ENCODE measurements at regions not wholly inside any gene's neighbourhood (a gene's known extent, or its start where the extent isn't known, plus 50 kb on each side); places are given as distances from the start of the nearest gene placed in this dataset.

GRCh38 chr2:51760441-51760840 is 728.5 kb upstream of the NRXN1 start:
- H3K9me3 Mint-ChIP-seq = no peaks in the 10 kb centered on the region
- H3K27ac Mint-ChIP-seq = no peak overlapping the region
- intact Hi-C loops (cut with micrococcal nuclease) = no loop called here
- no peak overlapping the region for H3K4me3 Mint-ChIP-seq
- no peaks in the 10 kb centered on the region for H3K4me1 Mint-ChIP-seq (ENCODE audit: low read depth)
- H3K27me3 Mint-ChIP-seq = no peaks in the 10 kb centered on the region
- no peaks in the 10 kb centered on the region for H3K36me3 Mint-ChIP-seq (ENCODE audit: low read depth)

GRCh38 chr2:51758081-51758480 is 726.1 kb upstream of the NRXN1 start:
- Mint-ChIP-seq H3K4me1 (ENCODE audit: low read depth) (no peaks in the 10 kb centered on the region), H3K27me3 (no peaks in the 10 kb centered on the region), H3K4me3 (no peak overlapping the region), H3K27ac (no peak overlapping the region), H3K36me3 (ENCODE audit: low read depth) (no peaks in the 10 kb centered on the region), H3K9me3 (peaks cover 8% of the 10 kb centered on the region)
- intact Hi-C loops (cut with micrococcal nuclease) = no loop called here

GRCh38 chr2:51734115-51734514 is 702.2 kb upstream of the NRXN1 start:
- no peaks in the 10 kb centered on the region for H3K4me1 Mint-ChIP-seq (ENCODE audit: low read depth)
- H3K27ac Mint-ChIP-seq = no peak overlapping the region
- no peaks in the 10 kb centered on the region for H3K36me3 Mint-ChIP-seq (ENCODE audit: low read depth)
- H3K27me3 Mint-ChIP-seq = no peaks in the 10 kb centered on the region
- no peak overlapping the region for H3K4me3 Mint-ChIP-seq
- H3K9me3 Mint-ChIP-seq = peaks cover 16% of the 10 kb centered on the region
- intact Hi-C loops (cut with micrococcal nuclease) = no loop called here

GRCh38 chr2:51723691-51724090 is 691.8 kb upstream of the NRXN1 start:
- no peak overlapping the region for H3K4me3 Mint-ChIP-seq
- no peaks in the 10 kb centered on the region for H3K27me3 Mint-ChIP-seq
- no peaks in the 10 kb centered on the region for H3K9me3 Mint-ChIP-seq
- H3K36me3 Mint-ChIP-seq (ENCODE audit: low read depth) = no peaks in the 10 kb centered on the region
- H3K27ac Mint-ChIP-seq = no peak overlapping the region
- H3K4me1 Mint-ChIP-seq (ENCODE audit: low read depth) = no peaks in the 10 kb centered on the region
- intact Hi-C loops (cut with micrococcal nuclease) = no loop called here

- Mint-ChIP-seq H3K27me3 (no peaks in the 10 kb centered on the region), H3K4me1 (ENCODE audit: low read depth) (no peaks in the 10 kb centered on the region), H3K4me3 (no peak overlapping the region), H3K36me3 (ENCODE audit: low read depth) (no peaks in the 10 kb centered on the region), H3K9me3 (no peaks in the 10 kb centered on the region), H3K27ac (no peak overlapping the region)
- intact Hi-C loops (cut with micrococcal nuclease) = no loop called here
Measured at GRCh38 chr2:51722311-51722710, 690.4 kb upstream of the NRXN1 start.

- H3K9me3 Mint-ChIP-seq = no peaks in the 10 kb centered on the region
- H3K27me3 Mint-ChIP-seq = no peaks in the 10 kb centered on the region
- H3K36me3 Mint-ChIP-seq (ENCODE audit: low read depth) = no peaks in the 10 kb centered on the region
- no peak overlapping the region for H3K4me3 Mint-ChIP-seq
- H3K4me1 Mint-ChIP-seq (ENCODE audit: low read depth) = no peaks in the 10 kb centered on the region
- intact Hi-C loops (cut with micrococcal nuclease) = no loop called here
- no peak overlapping the region for H3K27ac Mint-ChIP-seq
Measured at GRCh38 chr2:51720826-51721225, 688.9 kb upstream of the NRXN1 start.

GRCh38 chr2:51718881-51719280 is 686.9 kb upstream of the NRXN1 start:
- H3K27me3 Mint-ChIP-seq = no peaks in the 10 kb centered on the region
- no peaks in the 10 kb centered on the region for H3K36me3 Mint-ChIP-seq (ENCODE audit: low read depth)
- H3K9me3 Mint-ChIP-seq = peaks cover 6% of the 10 kb centered on the region
- H3K27ac Mint-ChIP-seq = no peak overlapping the region
- intact Hi-C loops (cut with micrococcal nuclease) = no loop called here
- no peak overlapping the region for H3K4me3 Mint-ChIP-seq
- no peaks in the 10 kb centered on the region for H3K4me1 Mint-ChIP-seq (ENCODE audit: low read depth)

- Mint-ChIP-seq H3K27ac (no peak overlapping the region), H3K36me3 (ENCODE audit: low read depth) (no peaks in the 10 kb centered on the region), H3K9me3 (peaks cover 6% of the 10 kb centered on the region), H3K27me3 (no peaks in the 10 kb centered on the region), H3K4me3 (no peak overlapping the region), H3K4me1 (ENCODE audit: low read depth) (no peaks in the 10 kb centered on the region)
- intact Hi-C loops (cut with micrococcal nuclease) = no loop called here
Measured at GRCh38 chr2:51717312-51717711, 685.4 kb upstream of the NRXN1 start.

- no peak overlapping the region for H3K27ac Mint-ChIP-seq
- H3K4me1 Mint-ChIP-seq (ENCODE audit: low read depth) = no peaks in the 10 kb centered on the region
- H3K4me3 Mint-ChIP-seq = no peak overlapping the region
- intact Hi-C loops (cut with micrococcal nuclease) = no loop called here
- H3K9me3 Mint-ChIP-seq = peaks cover 6% of the 10 kb centered on the region
- no peaks in the 10 kb centered on the region for H3K36me3 Mint-ChIP-seq (ENCODE audit: low read depth)
- no peaks in the 10 kb centered on the region for H3K27me3 Mint-ChIP-seq
Measured at GRCh38 chr2:51711766-51712165, 679.8 kb upstream of the NRXN1 start.

- H3K4me3 Mint-ChIP-seq = no peak overlapping the region
- intact Hi-C loops (cut with micrococcal nuclease) = no loop called here
- no peaks in the 10 kb centered on the region for H3K27me3 Mint-ChIP-seq
- no peak overlapping the region for H3K27ac Mint-ChIP-seq
- H3K36me3 Mint-ChIP-seq (ENCODE audit: low read depth) = no peaks in the 10 kb centered on the region
- H3K4me1 Mint-ChIP-seq (ENCODE audit: low read depth) = no peaks in the 10 kb centered on the region
- peaks cover 4% of the 10 kb centered on the region for H3K9me3 Mint-ChIP-seq
Measured at GRCh38 chr2:51710222-51710621, 678.3 kb upstream of the NRXN1 start.

- no peaks in the 10 kb centered on the region for H3K4me1 Mint-ChIP-seq (ENCODE audit: low read depth)
- H3K27ac Mint-ChIP-seq = no peak overlapping the region
- H3K36me3 Mint-ChIP-seq (ENCODE audit: low read depth) = no peaks in the 10 kb centered on the region
- H3K27me3 Mint-ChIP-seq = no peaks in the 10 kb centered on the region
- intact Hi-C loops (cut with micrococcal nuclease) = no loop called here
- H3K9me3 Mint-ChIP-seq = no peaks in the 10 kb centered on the region
- no peak overlapping the region for H3K4me3 Mint-ChIP-seq
Measured at GRCh38 chr2:51707625-51708024, 675.7 kb upstream of the NRXN1 start.

GRCh38 chr2:51706220-51706619 is 674.3 kb upstream of the NRXN1 start:
- Mint-ChIP-seq H3K4me1 (ENCODE audit: low read depth) (no peaks in the 10 kb centered on the region), H3K9me3 (no peaks in the 10 kb centered on the region), H3K27ac (no peak overlapping the region), H3K36me3 (ENCODE audit: low read depth) (no peaks in the 10 kb centered on the region), H3K27me3 (no peaks in the 10 kb centered on the region), H3K4me3 (no peak overlapping the region)
- intact Hi-C loops (cut with micrococcal nuclease) = no loop called here

GRCh38 chr2:51705417-51705816 is 673.5 kb upstream of the NRXN1 start:
- H3K4me1 Mint-ChIP-seq (ENCODE audit: low read depth) = no peaks in the 10 kb centered on the region

GRCh38 chr2:51698021-51698420 is 666.1 kb upstream of the NRXN1 start:
- Mint-ChIP-seq H3K4me1 (ENCODE audit: low read depth) (no peaks in the 10 kb centered on the region), H3K27ac (no peak overlapping the region), H3K27me3 (no peaks in the 10 kb centered on the region), H3K36me3 (ENCODE audit: low read depth) (no peaks in the 10 kb centered on the region), H3K4me3 (no peak overlapping the region), H3K9me3 (no peaks in the 10 kb centered on the region)
- intact Hi-C loops (cut with micrococcal nuclease) = no loop called here

More at GRCh38 chr2:51705417-51705816, 673.5 kb upstream of the NRXN1 start:
- intact Hi-C loops (cut with micrococcal nuclease) = no loop called here
- Mint-ChIP-seq H3K9me3 (no peaks in the 10 kb centered on the region), H3K27ac (no peak overlapping the region), H3K4me3 (no peak overlapping the region), H3K36me3 (ENCODE audit: low read depth) (no peaks in the 10 kb centered on the region), H3K27me3 (no peaks in the 10 kb centered on the region)

- H3K27me3 Mint-ChIP-seq = no peaks in the 10 kb centered on the region
- H3K36me3 Mint-ChIP-seq (ENCODE audit: low read depth) = no peaks in the 10 kb centered on the region
- intact Hi-C loops (cut with micrococcal nuclease) = no loop called here
- no peak overlapping the region for H3K27ac Mint-ChIP-seq
- H3K4me3 Mint-ChIP-seq = no peak overlapping the region
- no peaks in the 10 kb centered on the region for H3K4me1 Mint-ChIP-seq (ENCODE audit: low read depth)
- H3K9me3 Mint-ChIP-seq = no peaks in the 10 kb centered on the region
Measured at GRCh38 chr2:51697095-51697494, 665.2 kb upstream of the NRXN1 start.
